A549 (cell line): ENCODE measurements at regions not wholly inside any gene's neighbourhood (a gene's known extent, or its start where the extent isn't known, plus 50 kb on each side); places are given as distances from the start of the nearest gene placed in this dataset.

Source experiments
- ATAC-seq, 2 experiments: fragments of 200-7000 bp in 1 of 2; fragments of >200 bp in 1 of 2; cut with Nextera tagmentation in 1 of 2; cut with Tn5 transposase in 1 of 2; 3 replicates each; pipeline versions ENCODE4 v1.8.0 to v1.9.1; 2018 to 2020; ENCODE audit warnings: mild to moderate bottlenecking in 1 of 2, moderate library complexity in 1 of 2
- CTCF ChIA-PET: fragments of 300-600 bp; sonication (Branson Sonifier 250); formaldehyde crosslinking; extraction: SDS; loops from one replicate; lab custom pipeline; 2021; ENCODE audit warnings: antibody characterized with exemption, inconsistent platforms; lab: Yijun Ruan, JAX
- POLR2A ChIA-PET: fragments of 350-600 bp; formaldehyde crosslinking; extraction: SDS; loops from one replicate; lab custom pipeline; 2021; ENCODE audit warnings: antibody characterized with exemption, inconsistent platforms; lab: Yijun Ruan, JAX
- DNase-seq, 2 experiments: peaks; one replicate each; pipeline versions ENCODE4 v3.0.0 to v3.0.0-alpha.2; 2011 to 2016; ENCODE audit warnings: low read depth in 1 of 2, low spot score in 1 of 2
- FAIRE-seq: peaks from 2 replicates; lab custom pipeline; 2011; peaks lifted over from hg19 to GRCh38; lab: Jason Lieb, UNC
- H3K27ac ChIP-seq, 2 experiments: fragments of >200 bp; sonication (Bioruptor Twin); formaldehyde crosslinking; 3 replicates each; pipeline ENCODE4 v1.5.1; 2016 to 2017
- H3K4me1 ChIP-seq: fragments of >200 bp; sonication (Bioruptor Twin); formaldehyde crosslinking; 3 replicates; pipeline ENCODE4 v1.6.1; 2016
- H3K4me2 ChIP-seq: fragments of >200 bp; sonication (Bioruptor Twin); formaldehyde crosslinking; 3 replicates; pipeline ENCODE4 v1.6.1; 2016
- H3K4me3 ChIP-seq: fragments of >200 bp; sonication (Bioruptor Twin); formaldehyde crosslinking; 3 replicates; pipeline ENCODE4 v1.5.1; 2016
- H3K9me3 ChIP-seq: fragments of >200 bp; sonication (Bioruptor Twin); formaldehyde crosslinking; 3 replicates; pipeline ENCODE4 v1.6.1; 2016
- CTCF ChIP-seq: fragments of >200 bp; sonication (Bioruptor Twin); formaldehyde crosslinking; IDR thresholded peaks from 3 replicates; pipeline ENCODE4 v1.5.1; 2016
- E2F6 ChIP-seq: IDR thresholded peaks from 2 replicates; pipeline ENCODE4 v1.6.1; 2012; ENCODE audit warnings: low read depth, borderline replicate concordance
- ELK1 ChIP-seq: fragments of 150-350 bp; IDR thresholded peaks from 2 replicates; pipeline ENCODE4 v1.6.1; 2014; ENCODE audit warnings: low read depth, mild to moderate bottlenecking, low read length
- EP300 ChIP-seq, 2 experiments: fragments of >200 bp; sonication (Bioruptor Twin); formaldehyde crosslinking; IDR thresholded peaks; 2 replicates in 1 of 2; 3 replicates in 1 of 2; pipeline ENCODE4 v1.6.1; 2016 to 2017
- ESRRA ChIP-seq: fragments of 150-350 bp; IDR thresholded peaks from 2 replicates; pipeline ENCODE4 v1.6.1; 2014; ENCODE audit warnings: mild to moderate bottlenecking, low read length, borderline replicate concordance
- GATA3 ChIP-seq: IDR thresholded peaks from 2 replicates; pipeline ENCODE4 v1.6.1; 2012; ENCODE audit warnings: borderline replicate concordance
- HDAC2 ChIP-seq: fragments of 200-600 bp; sonication (generic); IDR thresholded peaks from 2 replicates; pipeline ENCODE4 v1.6.1; 2016
- HES2 ChIP-seq: fragments of >200 bp; sonication (Bioruptor Twin); formaldehyde crosslinking; IDR thresholded peaks from 2 replicates; pipeline ENCODE4 v1.6.1; 2016
- HEYL ChIP-seq: fragments of 250-450 bp; sonication (Bioruptor Pico); IDR thresholded peaks from 2 replicates; pipeline ENCODE4 v1.8.0; 2021; ENCODE audit warnings: mild to moderate bottlenecking, moderate library complexity
- HOXA7 ChIP-seq: fragments of 250-450 bp; sonication (Bioruptor Pico); IDR thresholded peaks from 2 replicates; pipeline ENCODE4 v1.5.0; 2020; ENCODE audit warnings: mild to moderate bottlenecking, moderate library complexity
- KDM1A ChIP-seq: fragments of 200-600 bp; sonication (generic); IDR thresholded peaks from 2 replicates; pipeline ENCODE4 v1.6.1; 2016; ENCODE audit warnings: low read depth, mild to moderate bottlenecking
- MAZ ChIP-seq: fragments of 150-350 bp; IDR thresholded peaks from 2 replicates; pipeline ENCODE4 v1.6.1; 2014; ENCODE audit warnings: antibody characterized with exemption, low read depth, low read length, borderline replicate concordance
- NPAS2 ChIP-seq: fragments of 250-450 bp; sonication (Bioruptor Pico); IDR thresholded peaks from 2 replicates; pipeline ENCODE4 v1.8.0; 2022; ENCODE audit warnings: mild to moderate bottlenecking, moderate library complexity, borderline replicate concordance
- NR3C1 ChIP-seq: fragments of >200 bp; sonication (Bioruptor Twin); formaldehyde crosslinking; IDR thresholded peaks from 3 replicates; pipeline ENCODE4 v1.6.1; 2017
- PHF8 ChIP-seq: fragments of 200-600 bp; sonication (generic); IDR thresholded peaks from 2 replicates; pipeline ENCODE4 v1.6.1; 2016; ENCODE audit warnings: low read depth, mild to moderate bottlenecking, antibody characterized with exemption, moderate library complexity, borderline replicate concordance
- RARB ChIP-seq: fragments of 250-450 bp; sonication (Bioruptor Pico); IDR thresholded peaks from 2 replicates; pipeline ENCODE4 v1.8.0; 2021; ENCODE audit warnings: mild to moderate bottlenecking, moderate library complexity
- REST ChIP-seq: fragments of 200-600 bp; sonication (generic); IDR thresholded peaks from 2 replicates; pipeline ENCODE4 v1.6.1; 2016; ENCODE audit warnings: antibody characterized with exemption, mild to moderate bottlenecking, moderate library complexity
- SREBF2 ChIP-seq: fragments of 450-650 bp; IDR thresholded peaks from 2 replicates; pipeline ENCODE4 v1.6.1; 2014; ENCODE audit warnings: mild to moderate bottlenecking, moderate library complexity
- TFCP2L1 ChIP-seq: fragments of 250-450 bp; sonication (Bioruptor Pico); IDR thresholded peaks from 2 replicates; pipeline ENCODE4 v1.5.0; 2021; ENCODE audit warnings: mild to moderate bottlenecking
- ZFP36 ChIP-seq: fragments of 450-650 bp; IDR thresholded peaks from 2 replicates; pipeline ENCODE4 v1.6.1; 2014; ENCODE audit warnings: borderline replicate concordance; ENCODE audit not compliant: partially characterized antibody
- ZNF302 ChIP-seq: fragments of 250-450 bp; sonication (Bioruptor Pico); IDR thresholded peaks from 2 replicates; pipeline ENCODE4 v1.9.0; 2021; ENCODE audit warnings: inconsistent platforms, mild to moderate bottlenecking, moderate library complexity
- ZSCAN20 ChIP-seq: fragments of 250-450 bp; sonication (Bioruptor Pico); IDR thresholded peaks from 2 replicates; pipeline ENCODE4 v1.8.0; 2022; ENCODE audit warnings: mild to moderate bottlenecking, moderate library complexity
- WGBS: methylation state at CpG from one replicate; pipeline ENCODE4 v1.1.6; 2017; ENCODE audit errors: missing lambda C conversion rate; 5-methylcytosine and 5-hydroxymethylcytosine counted together
- TF ChIP-seq, protein P1 (sequence below): IDR thresholded peaks from 2 replicates; pipeline ENCODE4 v1.6.1; 2012
- TF ChIP-seq, protein P2 (sequence below): IDR thresholded peaks from 2 replicates; pipeline ENCODE4 v1.6.1; 2012
- TF ChIP-seq, protein P3 (sequence below): fragments of >200 bp; sonication (Bioruptor Twin); formaldehyde crosslinking; IDR thresholded peaks from 3 replicates; pipeline ENCODE4 v1.6.1; 2016

GRCh38 chr16:85355515-85355837, 243.2 kb upstream of the CIBAR2 start:
- FAIRE-seq (no peak), ATAC-seq (no peak), DNase-seq (no peak)
- WGBS: 94% methylated on average over 7 of the region's 7 CpGs
- POLR2A ChIA-PET: no interaction called here
- Histone ChIP-seq H3K4me2 (no peak overlapping the region), H3K27ac (no peak overlapping the region), H3K9me3 (no peaks in the 10 kb centered on the region), H3K4me1 (peaks cover 16% of the 10 kb centered on the region), H3K4me3 (no peak overlapping the region)
- CTCF ChIA-PET: interaction anchor here (1.8 kb wide), 1 partner anchor 13 kb away, joined by 6 read pairs; no protein-coding TSS in a partner anchor
- TF ChIP-seq, protein P1, sequence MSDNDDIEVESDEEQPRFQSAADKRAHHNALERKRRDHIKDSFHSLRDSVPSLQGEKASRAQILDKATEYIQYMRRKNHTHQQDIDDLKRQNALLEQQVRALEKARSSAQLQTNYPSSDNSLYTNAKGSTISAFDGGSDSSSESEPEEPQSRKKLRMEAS: no peak
- TF ChIP-seq GATA3: no peak
- no peak for TF ChIP-seq HOXA7 (CRISPR knock-in tag)
- no peak for TF ChIP-seq EP300 (IDR thresholded peaks at IDR 0.05)
- TF ChIP-seq KDM1A: no peak
- TF ChIP-seq MAZ: no peak
- no peak for TF ChIP-seq E2F6
- TF ChIP-seq RARB (CRISPR knock-in tag): no peak
- TF ChIP-seq ZSCAN20 (CRISPR knock-in tag): no peak
- no peak for TF ChIP-seq HES2
- TF ChIP-seq HDAC2: no peak
- no peak for TF ChIP-seq ZFP36
- TF ChIP-seq ZNF302: no peak
- TF ChIP-seq, protein P2, sequence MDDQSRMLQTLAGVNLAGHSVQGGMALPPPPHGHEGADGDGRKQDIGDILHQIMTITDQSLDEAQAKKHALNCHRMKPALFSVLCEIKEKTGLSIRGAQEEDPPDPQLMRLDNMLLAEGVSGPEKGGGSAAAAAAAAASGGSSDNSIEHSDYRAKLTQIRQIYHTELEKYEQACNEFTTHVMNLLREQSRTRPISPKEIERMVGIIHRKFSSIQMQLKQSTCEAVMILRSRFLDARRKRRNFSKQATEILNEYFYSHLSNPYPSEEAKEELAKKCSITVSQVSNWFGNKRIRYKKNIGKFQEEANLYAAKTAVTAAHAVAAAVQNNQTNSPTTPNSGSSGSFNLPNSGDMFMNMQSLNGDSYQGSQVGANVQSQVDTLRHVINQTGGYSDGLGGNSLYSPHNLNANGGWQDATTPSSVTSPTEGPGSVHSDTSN: no peak
- no peak for TF ChIP-seq ESRRA

GRCh38 chr16:85356157-85356556, 243.9 kb upstream of the CIBAR2 start:
- ATAC-seq (no peak), DNase-seq (no peak), FAIRE-seq (no peak)
- H3K4me3 ChIP-seq: no peak overlapping the region
- H3K27ac ChIP-seq: no peak overlapping the region
- no peak overlapping the region for H3K4me2 ChIP-seq
- no peaks in the 10 kb centered on the region for H3K9me3 ChIP-seq
- CTCF ChIA-PET: interaction anchor here (1.1 to 1.8 kb wide), 3 partner anchors 13 to 54 kb away, joined by 4 to 6 read pairs (median 4); no protein-coding TSS in a partner anchor
- 87% methylated on average over 17 of the region's 17 CpGs for WGBS
- POLR2A ChIA-PET: no interaction called here
- H3K4me1 ChIP-seq: peaks cover 10% of the 10 kb centered on the region
- TF ChIP-seq TFCP2L1 (CRISPR knock-in tag): no peak
- no peak for TF ChIP-seq E2F6
- TF ChIP-seq HES2: no peak
- no peak for TF ChIP-seq REST
- TF ChIP-seq GATA3: no peak
- TF ChIP-seq PHF8: no peak
- no peak for TF ChIP-seq SREBF2
- TF ChIP-seq, protein P3, sequence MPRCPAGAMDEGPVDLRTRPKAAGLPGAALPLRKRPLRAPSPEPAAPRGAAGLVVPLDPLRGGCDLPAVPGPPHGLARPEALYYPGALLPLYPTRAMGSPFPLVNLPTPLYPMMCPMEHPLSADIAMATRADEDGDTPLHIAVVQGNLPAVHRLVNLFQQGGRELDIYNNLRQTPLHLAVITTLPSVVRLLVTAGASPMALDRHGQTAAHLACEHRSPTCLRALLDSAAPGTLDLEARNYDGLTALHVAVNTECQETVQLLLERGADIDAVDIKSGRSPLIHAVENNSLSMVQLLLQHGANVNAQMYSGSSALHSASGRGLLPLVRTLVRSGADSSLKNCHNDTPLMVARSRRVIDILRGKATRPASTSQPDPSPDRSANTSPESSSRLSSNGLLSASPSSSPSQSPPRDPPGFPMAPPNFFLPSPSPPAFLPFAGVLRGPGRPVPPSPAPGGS: no peak
- no peak for TF ChIP-seq CTCF
- no peak for TF ChIP-seq ELK1
- no peak for TF ChIP-seq HEYL
- no peak for TF ChIP-seq RARB (CRISPR knock-in tag)
- no peak for TF ChIP-seq ZSCAN20 (CRISPR knock-in tag)
- TF ChIP-seq HOXA7 (CRISPR knock-in tag): no peak
- TF ChIP-seq MAZ: no peak
- TF ChIP-seq NR3C1: no peak
- no peak for TF ChIP-seq NPAS2
